ENCODE measurements at regions not wholly inside any gene's neighbourhood (a gene's known extent, or its start where the extent isn't known, plus 50 kb on each side); places are given as distances from the start of the nearest gene placed in this dataset.

GRCh38 chr12:124461851-124462623 is 105.4 kb downstream of the NCOR2 start:
- TF ChIP-seq POLR2A (IDR thresholded peaks at IDR 0.05; ENCODE audit: low read depth) (no peak), CTCF (IDR thresholded peaks at IDR 0.05) (no peak), POLR2AphosphoS5 (IDR thresholded peaks at IDR 0.05) (no peak)
